NCI-H446 treated with DMSO at 0.1 percent for 48 hours (cell line): ENCODE measurements at regions not wholly inside any gene's neighbourhood (a gene's known extent, or its start where the extent isn't known, plus 50 kb on each side); places are given as distances from the start of the nearest gene placed in this dataset.

Source experiments
- DNase-seq: peaks from one replicate; lab custom pipeline; 2025; lab: John Stamatoyannopoulos, UW

DNA sequence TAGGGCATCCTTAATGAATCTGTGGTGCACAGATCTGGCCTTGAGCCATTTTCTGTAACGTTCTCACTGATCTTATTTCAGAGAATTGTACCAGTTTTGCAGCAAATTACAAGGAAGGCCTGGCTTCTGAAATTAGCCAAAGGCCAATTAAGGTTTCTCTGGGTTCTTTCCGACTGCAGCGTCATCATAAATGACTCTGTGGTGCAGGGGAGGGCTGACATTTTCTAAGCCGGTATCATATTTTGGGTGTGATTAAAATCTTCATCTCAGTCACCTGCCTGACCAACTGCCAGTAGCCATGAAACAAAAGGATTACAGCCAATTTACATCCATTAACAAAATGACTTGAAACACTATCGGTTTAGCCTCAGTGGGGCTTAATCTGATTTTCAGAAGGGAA is 363.7 kb downstream of the ADRA2A start:
- no peak for DNase-seq

DNA sequence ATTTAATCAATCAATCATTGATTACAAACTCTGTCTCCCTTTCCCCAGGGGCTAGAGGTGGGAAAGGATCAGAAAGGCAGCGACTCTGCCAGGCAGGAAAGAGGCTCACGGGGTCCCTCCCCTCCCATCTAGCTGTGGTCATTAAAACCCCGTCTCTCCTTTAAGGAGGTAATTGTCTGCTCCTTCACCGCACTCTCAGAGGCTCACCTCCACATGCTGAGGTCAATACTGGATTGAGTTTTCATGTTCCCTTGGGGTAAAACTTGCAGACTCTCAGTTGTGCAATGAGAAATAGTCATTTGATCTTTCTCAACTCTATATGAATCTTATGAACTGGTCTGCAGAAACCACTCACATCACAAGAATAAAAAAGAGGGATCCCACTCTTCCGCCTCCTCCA is 368.8 kb downstream of the ADRA2A start:
- no peak for DNase-seq

DNA sequence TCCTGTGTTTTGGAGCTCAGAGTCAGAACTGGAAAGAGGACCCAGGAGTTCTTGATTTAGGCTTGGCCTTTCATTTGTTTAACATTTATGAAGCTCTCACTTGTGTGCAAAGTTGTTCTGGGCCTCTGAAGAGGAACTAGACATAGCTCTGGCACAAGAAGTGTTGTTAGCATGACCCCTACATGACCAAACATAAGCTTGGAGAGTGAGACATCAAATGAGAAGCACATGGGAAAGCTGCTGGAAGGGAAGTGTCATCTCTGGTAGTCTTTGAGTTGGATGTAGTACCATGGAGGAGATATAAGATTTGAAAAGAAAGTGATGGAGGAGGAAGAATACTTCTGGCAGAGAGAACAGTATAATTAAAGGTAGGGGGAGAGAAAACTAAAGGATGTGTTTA is 370.1 kb downstream of the ADRA2A start:
- DNase-seq = no peak

DNA sequence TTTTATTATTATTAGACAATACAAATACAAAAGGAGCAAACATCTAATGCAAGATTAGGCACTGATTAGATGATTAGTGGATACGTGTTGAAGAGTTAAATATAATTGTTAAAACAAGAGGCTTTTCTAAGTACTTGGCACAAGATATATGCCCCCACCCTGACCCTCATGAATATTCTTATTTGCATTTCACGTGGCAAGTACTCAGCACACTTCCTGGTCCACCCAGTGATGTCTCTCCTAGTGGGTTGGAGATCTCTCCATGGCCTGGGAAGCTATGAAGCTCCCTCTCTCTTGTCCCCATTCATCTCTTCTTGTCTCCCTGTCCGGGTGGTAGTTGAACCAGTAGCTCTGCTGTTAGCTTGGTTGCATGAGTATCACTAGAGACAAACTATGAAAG is 375.3 kb downstream of the ADRA2A start:
- no peak for DNase-seq

DNA sequence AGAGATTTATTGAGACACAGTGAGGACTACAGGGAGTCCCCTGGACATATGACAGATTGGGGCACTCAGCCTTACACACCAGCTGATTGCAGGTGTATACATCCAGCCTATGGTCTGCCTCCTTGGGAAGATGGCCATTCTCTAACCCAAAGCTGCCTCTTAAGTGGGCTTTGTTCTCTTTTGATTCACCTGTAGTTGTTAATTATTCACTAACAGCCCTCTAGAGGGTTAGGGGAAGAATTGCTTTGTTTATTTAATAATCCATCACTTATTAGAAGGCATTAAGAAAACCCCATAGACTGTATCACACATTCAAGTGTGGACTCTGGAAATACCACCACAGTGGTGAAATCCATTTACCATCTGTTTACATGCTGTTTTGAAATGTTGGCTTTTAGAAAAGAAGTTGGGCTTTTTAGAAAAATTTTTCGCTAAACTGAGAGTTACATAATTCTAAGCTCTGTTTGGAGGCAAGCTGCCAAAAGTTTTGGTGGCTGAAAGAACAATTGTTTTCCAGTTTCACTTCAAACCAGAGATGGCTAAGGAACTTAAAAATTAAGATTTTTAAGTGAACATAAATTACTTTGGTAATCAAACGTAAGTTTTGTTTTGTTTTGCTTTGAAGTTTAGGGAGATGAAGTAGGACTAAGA is 379.1 kb downstream of the ADRA2A start:
- DNase-seq = no peak

- DNase-seq = no peak
Measured at GRCh38 chr10:111458256-111458655, 381.4 kb downstream of the ADRA2A start.

GRCh38 chr10:111459967-111460366 is 383.1 kb downstream of the ADRA2A start:
- DNase-seq = no peak

GRCh38 chr10:111472445-111472844 is 395.6 kb downstream of the ADRA2A start:
- no peak for DNase-seq

DNA sequence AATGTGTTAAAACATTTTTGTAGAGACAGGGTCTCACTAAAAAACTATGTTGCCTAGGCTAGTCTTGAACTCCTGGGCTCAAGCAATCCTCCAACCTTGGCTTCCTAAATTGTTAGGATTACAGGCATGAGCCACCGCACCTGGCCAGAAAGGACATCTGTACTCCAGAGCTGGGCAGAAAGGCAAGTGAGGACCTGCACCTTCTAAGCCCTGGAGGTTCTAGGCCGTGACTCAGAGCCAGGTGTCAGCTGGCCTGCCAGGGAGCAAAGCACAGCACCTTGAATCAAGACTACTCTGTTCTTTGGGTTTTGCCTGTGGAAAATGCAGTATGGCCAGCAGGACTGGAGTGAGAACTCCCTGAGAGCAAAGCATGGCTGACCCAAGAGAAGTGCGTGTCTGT is 396.5 kb downstream of the ADRA2A start:
- DNase-seq = no peak

GRCh38 chr10:111474786-111475185 is 398.0 kb downstream of the ADRA2A start:
- DNase-seq = no peak

- no peak for DNase-seq
Measured at GRCh38 chr10:111475720-111476119, 398.9 kb downstream of the ADRA2A start.

DNA sequence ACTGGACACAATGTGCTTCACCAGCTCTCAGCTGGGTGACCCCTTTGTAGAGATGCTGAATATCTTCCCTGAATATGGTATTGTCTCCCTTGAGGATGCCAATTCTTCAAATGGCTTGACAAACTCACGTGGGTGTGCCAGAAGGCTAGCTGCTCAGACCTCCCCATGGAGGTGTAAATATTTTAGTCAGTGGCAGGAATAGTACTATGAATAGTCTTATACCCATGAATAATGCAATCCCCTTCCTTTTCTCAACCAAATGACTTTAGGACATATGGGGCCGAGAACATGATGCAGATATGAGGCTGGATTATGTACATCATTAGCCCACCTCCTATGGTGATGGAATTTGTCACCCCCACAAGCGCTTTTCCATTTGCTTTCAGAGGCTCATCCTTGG is 401.8 kb downstream of the ADRA2A start:
- DNase-seq = no peak

GRCh38 chr10:111479966-111480365 is 403.1 kb downstream of the ADRA2A start:
- DNase-seq = no peak

GRCh38 chr10:111481261-111481826 is 404.5 kb downstream of the ADRA2A start:
- DNase-seq = no peak

- DNase-seq = no peak
Measured at GRCh38 chr10:111481866-111482265, 405.0 kb downstream of the ADRA2A start.

- DNase-seq = no peak
Measured at GRCh38 chr10:111482621-111483216, 405.9 kb downstream of the ADRA2A start.

GRCh38 chr10:111485767-111486166 is 408.9 kb downstream of the ADRA2A start:
- DNase-seq = no peak

DNA sequence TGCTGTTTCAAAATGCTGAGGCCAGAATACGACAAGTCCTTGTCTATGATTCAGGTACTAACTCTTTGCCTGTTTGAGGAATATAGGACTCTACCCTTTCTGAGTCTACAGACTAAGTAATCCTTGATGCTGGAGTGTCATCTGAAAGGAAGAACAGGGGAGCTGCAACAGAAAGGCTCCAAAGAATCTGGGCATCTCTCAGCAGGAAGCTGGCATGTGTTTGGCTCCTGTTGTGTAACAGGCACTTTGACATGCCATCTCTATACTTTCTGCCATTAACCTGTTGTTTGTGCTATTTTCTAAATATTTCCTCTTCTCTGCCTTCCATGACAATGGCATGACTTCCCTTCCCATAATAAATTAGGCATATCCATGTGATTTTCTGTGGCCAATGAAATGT is 409.5 kb downstream of the ADRA2A start:
- no peak for DNase-seq

DNA sequence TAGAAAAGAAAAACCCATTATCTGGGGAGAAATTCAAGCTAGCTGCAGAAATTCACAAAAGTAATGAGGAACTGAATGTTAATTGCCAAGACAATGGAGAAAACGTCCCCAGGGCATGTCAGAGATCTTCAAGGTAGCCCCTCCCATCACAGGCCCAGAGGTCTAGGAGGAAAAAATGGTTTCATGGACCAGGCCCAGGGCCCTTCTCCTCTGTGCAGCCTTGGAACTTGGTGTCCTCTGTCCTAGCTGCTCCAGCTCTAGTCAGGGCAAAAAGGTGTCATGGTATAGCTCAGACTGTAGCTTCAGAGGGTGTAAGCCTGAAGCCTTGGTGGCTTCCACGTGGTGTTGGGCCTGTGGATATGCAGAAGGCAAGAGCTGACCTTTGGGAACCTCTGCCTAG is 411.8 kb downstream of the ADRA2A start:
- no peak for DNase-seq

- DNase-seq = no peak
Measured at GRCh38 chr10:111491154-111491553, 414.3 kb downstream of the ADRA2A start.

DNA sequence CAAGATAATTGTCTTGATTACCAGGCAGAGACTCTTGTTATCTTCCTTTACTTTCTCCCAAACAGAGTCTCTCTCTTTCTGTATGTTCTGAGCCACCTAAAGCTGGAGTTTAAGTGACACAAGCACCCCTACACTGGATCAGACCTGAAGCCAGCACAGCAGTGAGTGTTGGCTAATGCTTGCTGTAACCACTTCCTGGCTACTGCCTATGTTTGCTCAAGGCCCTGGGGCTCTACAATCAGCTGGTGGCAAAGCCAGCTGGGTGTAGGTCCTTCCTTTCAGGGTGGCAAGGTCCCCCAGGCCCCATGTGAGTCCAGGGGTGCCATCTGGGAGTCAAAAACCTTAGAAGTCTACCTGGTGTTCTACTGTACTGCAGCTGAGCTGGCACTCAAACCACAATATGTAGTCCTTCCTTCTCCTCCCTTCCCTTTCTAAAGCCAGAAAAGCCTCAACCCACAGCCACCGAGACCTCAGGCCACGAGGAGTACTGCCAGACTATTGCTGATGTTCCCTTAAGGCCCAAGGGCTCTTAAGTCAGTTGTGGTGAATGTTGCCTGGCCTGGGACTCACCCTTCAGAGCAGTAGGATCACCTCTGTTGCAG is 416.3 kb downstream of the ADRA2A start:
- DNase-seq = no peak

- no peak for DNase-seq
Measured at GRCh38 chr10:111498560-111498959, 421.7 kb downstream of the ADRA2A start.

GRCh38 chr10:111504376-111504775 is 427.5 kb downstream of the ADRA2A start:
- no peak for DNase-seq
